GM23338 (cell line): ENCODE measurements at regions not wholly inside any gene's neighbourhood (a gene's known extent, or its start where the extent isn't known, plus 50 kb on each side); places are given as distances from the start of the nearest gene placed in this dataset.

Experiments used
- NANOG ChIP-seq: IDR thresholded peaks from 2 replicates; pipeline ENCODE4 v1.6.1; 2016; ENCODE audit warnings: antibody characterized with exemption, borderline replicate concordance
- POLR2AphosphoS5 ChIP-seq: IDR thresholded peaks from 2 replicates; pipeline ENCODE4 v1.6.1; 2016; ENCODE audit warnings: antibody characterized with exemption, low read depth
- ZNF114 ChIP-seq: fragments of 250-450 bp; sonication (Bioruptor Pico); IDR thresholded peaks from 2 replicates; pipeline ENCODE4 v1.5.0; 2020; ENCODE audit warnings: mild to moderate bottlenecking, moderate library complexity
- TF ChIP-seq, protein P1 (sequence below), 2 experiments: fragments of 200-600 bp in 1 of 2; sonication (generic) in 1 of 2; conservative IDR thresholded peaks; 2 replicates each; pipeline versions ENCODE4 v1.5.1 to v1.6.1; 2016 to 2017; ENCODE audit warnings: antibody characterized with exemption in 2 of 2, low read depth in 2 of 2, mild to moderate bottlenecking in 2 of 2, moderate library complexity in 1 of 2

DNA sequence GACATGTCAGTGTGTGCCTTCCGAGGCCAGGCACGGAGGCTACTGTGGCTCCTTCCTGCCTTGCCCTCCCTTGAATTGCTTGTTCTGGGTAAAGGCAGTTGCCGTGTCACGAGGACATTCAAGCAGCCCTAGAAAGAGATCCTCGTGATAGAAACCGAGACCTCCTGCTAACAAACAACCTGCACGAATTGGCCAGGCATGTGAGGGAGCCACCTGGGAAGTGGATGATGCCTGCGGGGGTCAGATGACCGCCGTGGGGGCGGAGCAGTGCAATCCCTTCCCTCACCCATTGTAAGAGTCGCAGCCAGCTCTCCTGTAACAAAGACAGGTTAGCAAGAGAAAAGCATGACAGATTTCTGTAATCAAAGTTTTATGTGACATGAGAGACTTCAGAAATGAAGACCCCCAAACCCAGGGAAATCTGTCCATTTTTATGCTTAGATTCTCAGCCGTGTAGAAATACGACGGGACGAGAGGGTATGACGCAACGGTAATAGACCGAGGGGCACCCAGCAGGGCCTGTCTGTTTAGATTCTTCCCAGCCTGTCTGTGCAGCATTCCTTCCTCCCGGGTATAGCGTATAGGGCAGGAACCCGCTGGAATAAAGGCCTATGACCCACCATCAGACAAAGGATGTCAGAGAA is 241.7 kb downstream of the GATA3 start:
- TF ChIP-seq POLR2AphosphoS5 (no peak), ZNF114 (CRISPR knock-in tag) (no peak), NANOG (no peak)
- TF ChIP-seq, protein P1, sequence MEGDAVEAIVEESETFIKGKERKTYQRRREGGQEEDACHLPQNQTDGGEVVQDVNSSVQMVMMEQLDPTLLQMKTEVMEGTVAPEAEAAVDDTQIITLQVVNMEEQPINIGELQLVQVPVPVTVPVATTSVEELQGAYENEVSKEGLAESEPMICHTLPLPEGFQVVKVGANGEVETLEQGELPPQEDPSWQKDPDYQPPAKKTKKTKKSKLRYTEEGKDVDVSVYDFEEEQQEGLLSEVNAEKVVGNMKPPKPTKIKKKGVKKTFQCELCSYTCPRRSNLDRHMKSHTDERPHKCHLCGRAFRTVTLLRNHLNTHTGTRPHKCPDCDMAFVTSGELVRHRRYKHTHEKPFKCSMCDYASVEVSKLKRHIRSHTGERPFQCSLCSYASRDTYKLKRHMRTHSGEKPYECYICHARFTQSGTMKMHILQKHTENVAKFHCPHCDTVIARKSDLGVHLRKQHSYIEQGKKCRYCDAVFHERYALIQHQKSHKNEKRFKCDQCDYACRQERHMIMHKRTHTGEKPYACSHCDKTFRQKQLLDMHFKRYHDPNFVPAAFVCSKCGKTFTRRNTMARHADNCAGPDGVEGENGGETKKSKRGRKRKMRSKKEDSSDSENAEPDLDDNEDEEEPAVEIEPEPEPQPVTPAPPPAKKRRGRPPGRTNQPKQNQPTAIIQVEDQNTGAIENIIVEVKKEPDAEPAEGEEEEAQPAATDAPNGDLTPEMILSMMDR (conservative IDR thresholded peaks at IDR 0.05; ENCODE audit: low read depth in 2 of 2): no peak
